ENCODE measurements at regions not wholly inside any gene's neighbourhood (a gene's known extent, or its start where the extent isn't known, plus 50 kb on each side); places are given as distances from the start of the nearest gene placed in this dataset.

GRCh38 chr10:50963063-50963462 lies 77.6 kb upstream of the A1CF start:
- DNase-seq (ENCODE audit: low read depth in 1 of 2, low spot score in 1 of 2) (no peak), ATAC-seq (no peak), FAIRE-seq (no peak)
- ChIA-PET POLR2A (no interaction called here), CTCF (interaction anchor here (0.6 kb wide), 1 partner anchor 9 kb away, joined by 3 read pairs; no protein-coding TSS in a partner anchor)
- 32% methylated on average over 1 of the region's 1 CpG for WGBS (ENCODE audit: missing lambda C conversion rate)
- Histone ChIP-seq H3K4me1 (no peaks in the 10 kb centered on the region), H3K9me3 (no peaks in the 10 kb centered on the region), H3K4me3 (no peak overlapping the region), H3K27ac (no peak overlapping the region), H3K4me2 (no peak overlapping the region)
- TF ChIP-seq NR3C1 (IDR thresholded peaks at IDR 0.05) (no peak), RNF2 (IDR thresholded peaks at IDR 0.05; ENCODE audit: borderline replicate concordance, low read depth) (no peak), ZFP36 (IDR thresholded peaks at IDR 0.05; ENCODE audit: borderline replicate concordance, partially characterized antibody) (no peak), FOSL2 (IDR thresholded peaks at IDR 0.05) (no peak), FOSL2 (CRISPR knock-in tag; IDR thresholded peaks at IDR 0.05) (no peak), CBX8 (IDR thresholded peaks at IDR 0.05) (no peak), POLR2A (IDR thresholded peaks at IDR 0.05; ENCODE audit: low read length) (no peak), BHLHE40 (IDR thresholded peaks at IDR 0.05; ENCODE audit: low read depth, low read length) (no peak), MYC (IDR thresholded peaks at IDR 0.05; ENCODE audit: borderline replicate concordance, low read length) (no peak), MAZ (IDR thresholded peaks at IDR 0.05; ENCODE audit: borderline replicate concordance, low read depth, low read length) (no peak), EP300 (IDR thresholded peaks at IDR 0.05) (no peak), REST (IDR thresholded peaks at IDR 0.05) (no peak), TP53 (CRISPR knock-in tag; IDR thresholded peaks at IDR 0.05) (no peak)
- TF ChIP-seq, protein P1, sequence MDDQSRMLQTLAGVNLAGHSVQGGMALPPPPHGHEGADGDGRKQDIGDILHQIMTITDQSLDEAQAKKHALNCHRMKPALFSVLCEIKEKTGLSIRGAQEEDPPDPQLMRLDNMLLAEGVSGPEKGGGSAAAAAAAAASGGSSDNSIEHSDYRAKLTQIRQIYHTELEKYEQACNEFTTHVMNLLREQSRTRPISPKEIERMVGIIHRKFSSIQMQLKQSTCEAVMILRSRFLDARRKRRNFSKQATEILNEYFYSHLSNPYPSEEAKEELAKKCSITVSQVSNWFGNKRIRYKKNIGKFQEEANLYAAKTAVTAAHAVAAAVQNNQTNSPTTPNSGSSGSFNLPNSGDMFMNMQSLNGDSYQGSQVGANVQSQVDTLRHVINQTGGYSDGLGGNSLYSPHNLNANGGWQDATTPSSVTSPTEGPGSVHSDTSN (IDR thresholded peaks at IDR 0.05), result no peak

DNA sequence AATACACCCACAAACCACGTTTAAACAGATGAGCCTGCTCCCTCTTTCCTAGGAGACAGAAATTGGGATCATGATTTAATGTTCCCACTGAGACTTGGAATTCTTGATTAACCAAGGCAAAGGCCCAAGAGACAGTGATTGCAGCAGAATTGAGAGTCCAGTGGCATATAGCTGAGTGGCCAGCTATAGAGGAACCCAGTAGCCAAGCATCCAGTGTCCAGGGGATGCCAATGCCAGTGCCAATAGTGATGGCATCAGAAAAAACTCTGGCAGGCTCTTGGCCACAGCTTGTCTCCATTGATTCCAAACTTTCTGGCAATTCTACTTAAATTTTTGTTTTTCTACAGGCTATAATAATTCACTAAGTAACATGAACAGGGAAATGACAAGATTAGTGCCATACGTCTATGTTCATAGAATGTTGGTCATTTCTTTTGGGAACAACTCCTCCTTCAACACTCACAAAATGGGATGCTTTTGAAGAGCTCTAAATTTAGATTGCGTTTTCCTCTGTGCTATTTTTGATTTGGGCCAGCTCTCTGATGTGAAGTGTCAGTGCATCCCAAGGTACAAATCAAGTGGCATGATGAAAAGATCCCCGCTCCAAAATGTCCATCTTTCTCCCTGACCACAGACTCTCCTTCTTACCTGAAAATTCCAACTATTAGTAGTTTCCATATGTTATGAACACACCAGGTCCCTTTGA lies 83.1 kb upstream of the A1CF start:
- FAIRE-seq, result no peak
- 21% methylated on average over 4 of the region's 4 CpGs for WGBS (ENCODE audit: missing lambda C conversion rate)
- TF ChIP-seq MAX (IDR thresholded peaks at IDR 0.05) (no peak), FOXS1 (CRISPR knock-in tag; IDR thresholded peaks at IDR 0.05) (no peak), NFE2L2 (conservative IDR thresholded peaks at IDR 0.05; ENCODE audit: low read length) (no peak), KDM1A (IDR thresholded peaks at IDR 0.05; ENCODE audit: low read depth) (no peak), CBX2 (IDR thresholded peaks at IDR 0.05; ENCODE audit: borderline replicate concordance, low read depth) (no peak), RCOR1 (IDR thresholded peaks at IDR 0.05; ENCODE audit: low read depth, low read length) (no peak), SREBF2 (IDR thresholded peaks at IDR 0.05) (no peak), HDAC2 (IDR thresholded peaks at IDR 0.05) (no peak), BCL3 (IDR thresholded peaks at IDR 0.05) (no peak)

More for the DNA sequence above, 83.1 kb upstream of the A1CF start:
- ATAC-seq, result no peak
- Histone ChIP-seq H3K9me3 (no peaks in the 10 kb centered on the region), H3K27ac (no peak overlapping the region), H3K4me3 (no peak overlapping the region), H3K4me1 (no peaks in the 10 kb centered on the region), H3K4me2 (no peak overlapping the region)
- no peak for DNase-seq (ENCODE audit: low read depth in 1 of 2, low spot score in 1 of 2)
- ChIA-PET CTCF (no interaction called here), POLR2A (no interaction called here)

Measured in A549 (cell line).